ENCODE measurements at regions not wholly inside any gene's neighbourhood (a gene's known extent, or its start where the extent isn't known, plus 50 kb on each side); places are given as distances from the start of the nearest gene placed in this dataset.
A peak's percentile ranks its signal among the peaks of the same experiment; 100 is the strongest.

DNA sequence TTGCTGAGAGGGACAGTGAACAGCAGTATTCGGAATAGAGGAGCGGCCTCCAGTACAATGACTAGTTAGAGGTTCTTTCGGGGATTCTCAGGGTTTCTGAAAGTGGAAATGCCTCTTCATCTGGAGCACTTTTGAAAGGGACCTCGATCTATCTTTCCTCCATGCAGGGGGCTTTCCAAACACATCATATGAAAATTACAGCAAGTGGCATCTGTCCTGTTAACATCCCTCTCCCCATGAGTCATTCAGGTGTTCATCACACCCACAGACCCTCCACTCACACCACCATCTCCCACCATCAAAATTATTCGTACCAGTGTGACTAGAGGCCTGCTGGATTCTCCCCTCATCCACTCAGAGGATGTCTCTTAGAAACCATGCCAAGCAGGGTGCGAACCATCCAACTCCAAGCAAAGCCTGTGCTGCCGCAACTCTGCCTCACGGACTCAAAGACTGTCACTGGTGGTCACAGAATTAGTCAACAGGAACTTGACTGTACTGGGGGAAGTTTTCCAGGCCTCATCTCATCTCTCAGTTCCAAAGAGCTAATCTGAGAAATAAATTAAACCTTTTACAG lies 211.1 kb downstream of the MRPL39 start:
- CTCF ChIA-PET: no interaction called here
- no peak overlapping the region for H3K27ac ChIP-seq
- POLR2A ChIA-PET (ENCODE audit: low non-redundant PET): no interaction called here
- TF ChIP-seq, protein P1, sequence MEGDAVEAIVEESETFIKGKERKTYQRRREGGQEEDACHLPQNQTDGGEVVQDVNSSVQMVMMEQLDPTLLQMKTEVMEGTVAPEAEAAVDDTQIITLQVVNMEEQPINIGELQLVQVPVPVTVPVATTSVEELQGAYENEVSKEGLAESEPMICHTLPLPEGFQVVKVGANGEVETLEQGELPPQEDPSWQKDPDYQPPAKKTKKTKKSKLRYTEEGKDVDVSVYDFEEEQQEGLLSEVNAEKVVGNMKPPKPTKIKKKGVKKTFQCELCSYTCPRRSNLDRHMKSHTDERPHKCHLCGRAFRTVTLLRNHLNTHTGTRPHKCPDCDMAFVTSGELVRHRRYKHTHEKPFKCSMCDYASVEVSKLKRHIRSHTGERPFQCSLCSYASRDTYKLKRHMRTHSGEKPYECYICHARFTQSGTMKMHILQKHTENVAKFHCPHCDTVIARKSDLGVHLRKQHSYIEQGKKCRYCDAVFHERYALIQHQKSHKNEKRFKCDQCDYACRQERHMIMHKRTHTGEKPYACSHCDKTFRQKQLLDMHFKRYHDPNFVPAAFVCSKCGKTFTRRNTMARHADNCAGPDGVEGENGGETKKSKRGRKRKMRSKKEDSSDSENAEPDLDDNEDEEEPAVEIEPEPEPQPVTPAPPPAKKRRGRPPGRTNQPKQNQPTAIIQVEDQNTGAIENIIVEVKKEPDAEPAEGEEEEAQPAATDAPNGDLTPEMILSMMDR (conservative IDR thresholded peaks at IDR 0.05; ENCODE audit: low read depth): no peak
- DNase-seq (ENCODE audit: low spot score): no peak

DNA sequence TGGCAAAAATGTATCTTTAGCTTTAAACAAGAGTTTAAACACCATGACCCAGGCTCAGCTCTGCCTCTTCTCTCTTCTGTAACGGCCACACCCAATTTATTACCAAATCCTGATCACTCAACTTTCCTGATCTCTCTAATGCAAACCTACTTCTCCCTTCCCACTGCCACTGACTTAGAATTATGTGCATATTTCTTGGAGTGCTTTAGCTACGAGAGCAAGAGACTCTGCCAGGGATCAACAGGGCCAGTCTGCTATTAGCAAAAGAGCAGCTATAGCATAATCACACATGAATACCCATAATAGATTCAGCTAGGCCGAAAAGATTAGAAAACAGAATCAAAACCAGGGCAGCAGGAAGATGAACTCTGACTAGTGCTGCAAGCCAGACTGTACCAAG lies 215.5 kb downstream of the MRPL39 start:
- ChIA-PET CTCF (no interaction called here), POLR2A (ENCODE audit: low non-redundant PET) (no interaction called here)
- TF ChIP-seq, protein P1 (conservative IDR thresholded peaks at IDR 0.05; ENCODE audit: low read depth): no peak
- no peak overlapping the region for H3K27ac ChIP-seq
- no peak for DNase-seq (ENCODE audit: low spot score)

DNA sequence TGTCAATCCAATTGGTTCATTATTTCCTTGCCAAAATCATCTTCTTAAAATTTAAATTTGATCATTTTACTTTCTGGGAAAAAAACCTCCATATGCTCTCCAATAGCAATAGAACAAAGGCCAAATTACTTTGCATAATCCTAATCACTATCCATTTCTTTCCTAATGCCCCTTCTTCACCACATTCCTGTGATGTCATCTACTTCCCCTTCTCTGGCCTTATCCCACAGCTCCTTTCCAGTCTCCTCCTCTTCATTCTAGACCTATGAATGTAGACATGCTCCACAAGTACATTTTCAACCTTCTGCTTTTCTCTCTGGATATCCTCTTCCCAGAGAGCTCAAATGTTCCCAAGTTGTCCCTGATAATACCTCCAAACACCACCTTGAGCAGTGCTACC lies 216.6 kb downstream of the MRPL39 start:
- ChIA-PET POLR2A (ENCODE audit: low non-redundant PET) (no interaction called here), CTCF (interaction anchor here (0.5 to 0.7 kb wide), 2 partner anchors 12 to 41 kb away, joined by 3 to 4 read pairs; no protein-coding TSS in a partner anchor)
- DNase-seq (ENCODE audit: low spot score): no peak
- H3K27ac ChIP-seq: no peak overlapping the region
- TF ChIP-seq, protein P1 (conservative IDR thresholded peaks at IDR 0.05; ENCODE audit: low read depth): no peak

DNA sequence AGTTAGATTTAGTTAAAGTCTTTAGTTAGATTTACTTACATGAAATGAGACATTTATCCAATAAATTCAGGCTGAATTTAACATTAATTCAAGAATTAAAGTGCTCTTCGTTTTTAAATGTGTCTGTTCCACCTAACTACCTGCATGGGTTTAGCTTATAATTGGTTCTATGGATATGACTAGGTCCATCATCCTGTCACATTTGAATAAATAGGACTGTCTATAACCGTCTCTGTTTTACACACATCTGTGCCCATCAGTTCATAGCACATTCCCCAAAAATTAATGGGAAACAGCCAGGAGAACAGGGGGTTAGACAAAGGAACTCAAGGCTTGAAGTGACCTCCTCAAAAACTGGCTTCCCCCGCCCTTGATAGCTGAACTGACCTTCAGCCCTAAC lies 219.6 kb downstream of the MRPL39 start:
- ChIA-PET CTCF (interaction anchor here (0.6 kb wide), 1 partner anchor 675 kb away, joined by 3 read pairs; no protein-coding TSS in a partner anchor), POLR2A (ENCODE audit: low non-redundant PET) (no interaction called here)
- no peak for DNase-seq (ENCODE audit: low spot score)
- no peak overlapping the region for H3K27ac ChIP-seq
- TF ChIP-seq, protein P1 (conservative IDR thresholded peaks at IDR 0.05; ENCODE audit: low read depth): no peak

DNA sequence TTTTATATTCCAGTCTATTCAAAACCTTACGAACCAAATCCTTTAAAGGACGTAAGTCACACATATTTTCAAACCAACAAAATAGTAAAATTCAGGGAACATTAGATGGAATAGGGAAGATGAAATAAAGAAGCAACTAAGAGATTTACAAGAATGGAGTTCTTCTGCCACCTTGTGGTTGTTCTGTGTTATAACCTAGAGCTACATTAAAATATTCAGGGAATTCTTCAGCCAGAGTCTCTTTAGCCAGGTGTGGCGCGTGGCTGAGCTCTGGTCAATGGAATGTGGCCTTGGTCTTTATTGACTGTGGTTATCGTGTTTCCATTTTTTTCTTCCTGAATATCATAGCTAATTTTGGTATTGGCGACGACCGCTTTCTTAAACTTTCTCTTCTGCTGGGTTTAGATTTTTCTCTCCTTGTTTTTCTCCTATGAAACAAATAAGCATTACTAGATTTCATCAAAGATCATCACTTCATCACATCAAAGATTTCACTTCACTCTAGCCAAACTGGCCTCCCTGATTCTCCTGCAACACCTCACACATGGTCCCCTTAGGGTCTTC lies 221.3 kb downstream of the MRPL39 start:
- TF ChIP-seq, protein P1 (conservative IDR thresholded peaks at IDR 0.05; ENCODE audit: low read depth): peak; percentile 84
- DNase-seq (ENCODE audit: low spot score): peak; percentile 53
- ChIA-PET CTCF (interaction anchor here (0.5 to 1.0 kb wide), 9 partner anchors 12 to 1099 kb away, joined by 3 to 11 read pairs (median 3); no protein-coding TSS in a partner anchor), POLR2A (ENCODE audit: low non-redundant PET) (no interaction called here)
- H3K27ac ChIP-seq: no peak overlapping the region

DNA sequence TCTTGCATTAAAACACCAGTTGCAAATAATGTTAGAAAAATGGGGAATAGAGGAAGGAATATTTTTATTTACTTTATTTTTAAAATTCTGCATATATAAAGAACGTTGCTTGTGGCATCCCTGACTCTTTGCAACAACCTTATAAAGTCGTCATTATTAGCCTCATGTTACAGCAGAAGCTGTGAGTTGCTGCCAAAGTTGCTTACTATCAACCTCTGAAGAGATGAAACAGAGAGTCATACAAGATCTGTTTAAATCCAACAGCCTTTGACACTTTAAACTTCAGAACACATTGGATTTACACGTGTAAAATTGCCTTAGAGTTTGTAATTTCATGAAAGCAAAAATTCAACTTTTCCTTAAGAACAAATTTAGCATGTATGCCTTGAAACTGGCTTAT lies 221.9 kb downstream of the MRPL39 start:
- POLR2A ChIA-PET (ENCODE audit: low non-redundant PET): no interaction called here
- CTCF ChIA-PET: interaction anchor here (0.6 to 1.4 kb wide), 4 partner anchors 19 to 377 kb away, joined by 3 to 11 read pairs (median 3); no protein-coding TSS in a partner anchor

More for the DNA sequence above, 221.9 kb downstream of the MRPL39 start:
- H3K27ac ChIP-seq: no peak overlapping the region
- TF ChIP-seq, protein P1 (conservative IDR thresholded peaks at IDR 0.05; ENCODE audit: low read depth): no peak
- no peak for DNase-seq (ENCODE audit: low spot score)

Measured in RWPE1 (cell line).